H9 (cell line): ENCODE measurements at regions not wholly inside any gene's neighbourhood (a gene's known extent, or its start where the extent isn't known, plus 50 kb on each side); places are given as distances from the start of the nearest gene placed in this dataset.

Experiments used
- DNase-seq: peaks from one replicate; pipeline ENCODE4 v3.0.0-alpha.2; 2017
- H2AFZ ChIP-seq: one replicate; pipeline ENCODE4 v1.6.1; 2013; ENCODE audit warnings: mild to moderate bottlenecking, low read length, control low read depth, moderate library complexity
- H2AK5ac ChIP-seq: 2 replicates; pipeline ENCODE4 v1.6.1; 2013; ENCODE audit warnings: low read length, control low read depth, mixed read lengths; ENCODE audit not compliant: insufficient read length
- H2BK120ac ChIP-seq: one replicate; pipeline ENCODE4 v1.6.1; 2013; ENCODE audit warnings: low read depth, mild to moderate bottlenecking, low read length, control low read depth, inconsistent platforms; ENCODE audit not compliant: poor library complexity, severe bottlenecking
- H2BK12ac ChIP-seq: 2 replicates; pipeline ENCODE4 v1.6.1; 2013; ENCODE audit warnings: low read length, control low read depth, mixed read lengths, low read depth; ENCODE audit not compliant: insufficient read length
- H2BK15ac ChIP-seq: 2 replicates; pipeline ENCODE4 v1.6.1; 2013; ENCODE audit warnings: low read depth, low read length, control low read depth
- H2BK20ac ChIP-seq: one replicate; pipeline ENCODE4 v1.6.1; 2013; ENCODE audit warnings: low read depth, mild to moderate bottlenecking, low read length, control low read depth, inconsistent platforms; ENCODE audit not compliant: poor library complexity, severe bottlenecking
- H2BK5ac ChIP-seq: 2 replicates; pipeline ENCODE4 v1.6.1; 2013; ENCODE audit warnings: low read length, control low read depth, mixed read lengths; ENCODE audit not compliant: insufficient read length
- H3K14ac ChIP-seq: 2 replicates; pipeline ENCODE4 v1.6.1; 2013; ENCODE audit warnings: low read length, control low read depth; ENCODE audit not compliant: insufficient read depth
- H3K18ac ChIP-seq: 2 replicates; pipeline ENCODE4 v1.6.1; 2013; ENCODE audit warnings: low read depth, mild to moderate bottlenecking, mixed read lengths, low read length, control low read depth; ENCODE audit not compliant: insufficient read length
- H3K23ac ChIP-seq: 2 replicates; pipeline ENCODE4 v1.6.1; 2013; ENCODE audit warnings: low read length, control low read depth, mixed read lengths, low read depth; ENCODE audit not compliant: insufficient read length
- H3K23me2 ChIP-seq: 2 replicates; pipeline ENCODE4 v1.6.1; 2013; ENCODE audit warnings: low read depth, mild to moderate bottlenecking, mixed read lengths, low read length, control low read depth; ENCODE audit not compliant: insufficient read length, poor library complexity, severe bottlenecking
- H3K27ac ChIP-seq: 2 replicates; pipeline ENCODE4 v1.5.1; 2013; ENCODE audit warnings: low read length, control low read depth, mixed read lengths, low read depth; ENCODE audit not compliant: insufficient read length
- H3K27me3 ChIP-seq: 2 replicates; pipeline ENCODE4 v1.6.1; 2013; ENCODE audit warnings: low read length, control low read depth, inconsistent platforms; ENCODE audit not compliant: insufficient read depth
- H3K4ac ChIP-seq: 2 replicates; pipeline ENCODE4 v1.6.1; 2013; ENCODE audit warnings: low read depth, mild to moderate bottlenecking, control low read depth, inconsistent platforms, low read length, moderate library complexity
- H3K4me1 ChIP-seq: 2 replicates; pipeline ENCODE4 v1.6.1; 2013; ENCODE audit warnings: low read length, control low read depth, inconsistent platforms; ENCODE audit not compliant: insufficient read depth
- H3K4me2 ChIP-seq: 2 replicates; pipeline ENCODE4 v1.6.1; 2013; ENCODE audit warnings: low read length, control low read depth, mixed read lengths; ENCODE audit not compliant: insufficient read length, insufficient read depth
- H3K56ac ChIP-seq: 2 replicates; pipeline ENCODE4 v1.6.1; 2013; ENCODE audit warnings: low read depth, mild to moderate bottlenecking, mixed read lengths, low read length, control low read depth; ENCODE audit not compliant: insufficient read length
- H3K79me1 ChIP-seq: 2 replicates; pipeline ENCODE4 v1.6.1; 2013; ENCODE audit warnings: low read depth, mild to moderate bottlenecking, moderate library complexity, low read length, control low read depth, inconsistent platforms; ENCODE audit not compliant: insufficient read depth, poor library complexity, severe bottlenecking
- H3K79me2 ChIP-seq: 2 replicates; pipeline ENCODE4 v1.6.1; 2013; ENCODE audit warnings: low read length, control low read depth, inconsistent platforms; ENCODE audit not compliant: insufficient read depth
- H3K9ac ChIP-seq: 2 replicates; pipeline ENCODE4 v1.6.1; 2013; ENCODE audit warnings: low read length, control low read depth, mixed read lengths; ENCODE audit not compliant: insufficient read length; ENCODE audit errors: extremely low read depth
- H3K9me3 ChIP-seq: one replicate; pipeline ENCODE4 v1.6.1; 2013; ENCODE audit warnings: low read depth, low read length, inconsistent platforms; ENCODE audit not compliant: control insufficient read depth
- H3T11ph ChIP-seq: one replicate; pipeline ENCODE4 v1.6.1; 2013; ENCODE audit warnings: mild to moderate bottlenecking, low read length, control low read depth, inconsistent platforms
- H4K20me1 ChIP-seq: one replicate; pipeline ENCODE4 v1.6.1; 2013; ENCODE audit not compliant: control insufficient read depth, insufficient read length, insufficient read depth
- H4K5ac ChIP-seq: 2 replicates; pipeline ENCODE4 v1.6.1; 2013; ENCODE audit warnings: low read depth, mild to moderate bottlenecking, mixed read lengths, low read length, control low read depth; ENCODE audit not compliant: insufficient read length
- H4K8ac ChIP-seq: replicated peaks from 2 replicates; pipeline ENCODE4 v1.6.1; 2013; ENCODE audit warnings: low read length, control low read depth, mixed read lengths, low read depth; ENCODE audit not compliant: insufficient read length
- H4K91ac ChIP-seq: 2 replicates; pipeline ENCODE4 v1.6.1; 2013; ENCODE audit warnings: low read depth, mild to moderate bottlenecking, moderate library complexity, mixed read lengths, low read length, control low read depth; ENCODE audit not compliant: insufficient read length
- H3K27ac Mint-ChIP-seq, 3 experiments: 2 replicates in 2 of 3; 3 replicates in 1 of 3; pipeline ENCODE4 v1.8.0; 2020 to 2021; ENCODE audit warnings: mixed read lengths in 3 of 3, mild to moderate bottlenecking in 1 of 3, moderate library complexity in 1 of 3
- H3K27me3 Mint-ChIP-seq: 2 replicates; pipeline ENCODE4 v1.8.0; 2021; ENCODE audit warnings: low read depth, mild to moderate bottlenecking, moderate library complexity, mixed read lengths
- H3K36me3 Mint-ChIP-seq, 3 experiments: 2 replicates in 2 of 3; 3 replicates in 1 of 3; pipeline ENCODE4 v1.8.0; 2020 to 2021; ENCODE audit warnings: low read depth in 3 of 3, mixed read lengths in 3 of 3; ENCODE audit not compliant: insufficient read depth in 1 of 3
- H3K4me1 Mint-ChIP-seq, 2 experiments: 2 replicates each; pipeline ENCODE4 v1.8.0; 2020; ENCODE audit warnings: mixed read lengths in 2 of 2
- H3K4me3 Mint-ChIP-seq, 2 experiments: 2 replicates in 1 of 2; 3 replicates in 1 of 2; pipeline ENCODE4 v1.8.0; 2020 to 2021; ENCODE audit warnings: mild to moderate bottlenecking in 2 of 2, mixed read lengths in 2 of 2, moderate library complexity in 1 of 2
- H3K9me3 Mint-ChIP-seq, 2 experiments: 2 replicates in 1 of 2; 3 replicates in 1 of 2; pipeline ENCODE4 v1.8.0; 2020; ENCODE audit warnings: mild to moderate bottlenecking in 2 of 2, mixed read lengths in 2 of 2, moderate library complexity in 1 of 2
- WGBS: extraction: QIAGEN DNeasy Blood & Tissue Kit; methylation state at CpG from one replicate; pipeline ENCODE4 v1.1.7; 2013; ENCODE audit warnings: missing lambda C conversion rate, low lambda C conversion rate, mixed read lengths; ENCODE audit not compliant: insufficient read length; ENCODE audit errors: extremely low coverage; 5-methylcytosine and 5-hydroxymethylcytosine counted together
- TF ChIP-seq, protein P1 (sequence below): fragments of 200-600 bp; sonication (generic); conservative IDR thresholded peaks from 3 replicates; pipeline ENCODE4 v1.8.0; 2021; ENCODE audit warnings: antibody characterized with exemption, mild to moderate bottlenecking

- WGBS: no CpG with 5 or more reads among the region's 3 CpGs
These were observed 142.6 kb upstream of the NEBL start for GRCh38 chr10:21039721-21040120.

More at GRCh38 chr10:21039721-21040120, 142.6 kb upstream of the NEBL start:
- Histone ChIP-seq H2BK120ac (no peak overlapping the region), H3K23ac (no peak overlapping the region), H4K91ac (no peak overlapping the region), H2AFZ (no peak overlapping the region), H3K4me2 (no peak overlapping the region), H3K23me2 (no peaks in the 10 kb centered on the region), H2BK15ac (no peak overlapping the region), H3K79me2 (no peaks in the 10 kb centered on the region), H3K18ac (no peak overlapping the region), H3K9ac (no peak overlapping the region), H4K5ac (no peak overlapping the region), H3K27ac (no peak overlapping the region), H2BK5ac (no peak overlapping the region), H4K8ac (no peak overlapping the region), H2AK5ac (no peak overlapping the region), H3K27me3 (no peaks in the 10 kb centered on the region), H3K14ac (no peak overlapping the region), H2BK12ac (no peak overlapping the region), H3K56ac (no peak overlapping the region), H2BK20ac (no peak overlapping the region), H3K79me1 (peaks cover 3% of the 10 kb centered on the region), H3K4me1 (no peaks in the 10 kb centered on the region), H3T11ph (no peak overlapping the region), H3K9me3 (no peaks in the 10 kb centered on the region), H3K4ac (no peak overlapping the region), H4K20me1 (no peaks in the 10 kb centered on the region)
- H3K9me3 Mint-ChIP-seq: no peaks in the 10 kb centered on the region; a peak in 1 of 5 replicates
- no peak overlapping the region for H3K27ac Mint-ChIP-seq
- TF ChIP-seq, protein P1, sequence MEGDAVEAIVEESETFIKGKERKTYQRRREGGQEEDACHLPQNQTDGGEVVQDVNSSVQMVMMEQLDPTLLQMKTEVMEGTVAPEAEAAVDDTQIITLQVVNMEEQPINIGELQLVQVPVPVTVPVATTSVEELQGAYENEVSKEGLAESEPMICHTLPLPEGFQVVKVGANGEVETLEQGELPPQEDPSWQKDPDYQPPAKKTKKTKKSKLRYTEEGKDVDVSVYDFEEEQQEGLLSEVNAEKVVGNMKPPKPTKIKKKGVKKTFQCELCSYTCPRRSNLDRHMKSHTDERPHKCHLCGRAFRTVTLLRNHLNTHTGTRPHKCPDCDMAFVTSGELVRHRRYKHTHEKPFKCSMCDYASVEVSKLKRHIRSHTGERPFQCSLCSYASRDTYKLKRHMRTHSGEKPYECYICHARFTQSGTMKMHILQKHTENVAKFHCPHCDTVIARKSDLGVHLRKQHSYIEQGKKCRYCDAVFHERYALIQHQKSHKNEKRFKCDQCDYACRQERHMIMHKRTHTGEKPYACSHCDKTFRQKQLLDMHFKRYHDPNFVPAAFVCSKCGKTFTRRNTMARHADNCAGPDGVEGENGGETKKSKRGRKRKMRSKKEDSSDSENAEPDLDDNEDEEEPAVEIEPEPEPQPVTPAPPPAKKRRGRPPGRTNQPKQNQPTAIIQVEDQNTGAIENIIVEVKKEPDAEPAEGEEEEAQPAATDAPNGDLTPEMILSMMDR: no peak
- H3K4me3 Mint-ChIP-seq: no peak overlapping the region
- peaks cover 0 to 2% (median 2%) of the 10 kb centered on the region in 3 experiments; a peak in 2 of 7 replicates for H3K36me3 Mint-ChIP-seq
- H3K27me3 Mint-ChIP-seq: no peaks in the 10 kb centered on the region
- peaks cover 9 to 12% of the 10 kb centered on the region in 2 experiments for H3K4me1 Mint-ChIP-seq
- no peak for DNase-seq
